Hepatic stellate cell (primary cell): ENCODE measurements at regions not wholly inside any gene's neighbourhood (a gene's known extent, or its start where the extent isn't known, plus 50 kb on each side); places are given as distances from the start of the nearest gene placed in this dataset.

ENCODE experiments used
- DNase-seq: peaks from one replicate; pipeline ENCODE4 v3.0.0; 2011; ENCODE audit warnings: low spot score

DNA sequence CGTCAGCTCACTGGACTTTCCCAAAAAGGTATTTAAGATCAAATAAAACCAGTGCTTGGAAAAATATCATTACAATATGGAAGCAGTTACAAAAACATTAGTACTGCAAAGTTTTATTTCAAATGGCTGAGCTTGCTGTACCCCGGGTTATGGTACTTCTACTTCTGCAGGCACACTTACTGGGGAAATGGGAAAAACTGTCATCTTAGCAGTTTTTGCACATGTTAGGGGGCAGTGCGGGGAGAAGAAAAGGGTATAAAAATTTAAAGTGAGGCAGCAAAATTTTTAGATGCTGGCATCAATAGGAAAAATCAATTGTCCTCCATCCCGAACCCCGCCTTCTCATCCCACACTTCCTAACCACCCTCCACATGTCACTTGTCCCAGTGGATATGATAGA is 133.4 kb downstream of the ATG4C start:
- no peak for DNase-seq

GRCh38 chr1:62917805-62918204 is 133.9 kb downstream of the ATG4C start:
- no peak for DNase-seq

GRCh38 chr1:62918700-62919099 is 134.8 kb downstream of the ATG4C start:
- no peak for DNase-seq

GRCh38 chr1:62922006-62922405 is 138.1 kb downstream of the ATG4C start:
- DNase-seq = no peak

- no peak for DNase-seq
Measured at GRCh38 chr1:62924983-62925790, 141.3 kb downstream of the ATG4C start.

- DNase-seq = no peak
Measured at GRCh38 chr1:62926681-62927252, 142.8 kb downstream of the ATG4C start.

DNA sequence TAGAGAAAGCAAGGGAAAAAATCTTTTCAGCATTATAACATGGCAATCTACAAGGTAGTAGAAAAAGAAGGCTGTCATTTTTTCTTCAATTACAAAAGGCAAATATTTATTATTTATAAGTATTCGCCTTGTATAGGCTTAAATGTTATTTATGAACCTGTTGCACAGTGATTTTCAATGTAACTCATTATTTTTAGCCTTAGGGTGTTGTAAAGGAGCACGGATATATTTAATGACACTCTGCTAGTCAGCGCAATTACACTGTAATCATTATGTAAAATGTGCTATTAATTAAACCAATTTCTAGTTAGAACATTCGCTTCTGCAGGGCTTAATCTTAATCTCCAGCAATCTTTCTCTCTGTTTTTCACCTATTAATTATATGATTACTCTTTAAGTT is 145.0 kb downstream of the ATG4C start:
- DNase-seq = no peak

DNA sequence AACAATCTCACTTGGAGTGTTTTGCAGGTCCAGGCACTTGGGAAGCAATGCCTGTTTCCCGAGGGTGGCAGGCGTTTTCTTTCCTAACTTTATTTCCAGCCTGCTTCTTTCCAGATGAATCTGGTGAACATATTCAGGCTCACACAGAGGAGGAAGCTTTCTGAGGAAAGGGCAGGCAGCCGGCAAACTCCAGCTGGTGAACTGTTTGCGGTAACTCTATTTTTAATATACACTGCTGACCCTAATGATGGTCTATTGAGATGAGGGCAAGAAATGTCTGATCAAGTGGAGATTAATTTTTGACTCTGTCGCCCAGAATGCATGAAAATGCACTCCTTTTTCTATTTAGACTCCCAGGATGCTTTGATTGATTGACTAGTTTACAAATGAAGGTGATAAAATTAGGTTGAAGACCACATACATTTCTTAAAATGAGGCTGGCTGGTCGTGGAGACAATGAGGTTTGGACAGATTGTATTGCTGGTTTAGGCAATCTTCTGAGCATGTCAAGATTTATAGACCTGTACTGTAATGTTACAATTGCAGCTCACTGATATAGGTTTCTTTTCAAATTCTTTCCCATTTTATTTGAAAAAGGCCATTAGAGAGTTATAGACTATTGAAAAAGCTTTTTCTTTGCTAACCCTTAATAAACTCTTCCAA is 153.8 kb downstream of the ATG4C start:
- DNase-seq = no peak

DNA sequence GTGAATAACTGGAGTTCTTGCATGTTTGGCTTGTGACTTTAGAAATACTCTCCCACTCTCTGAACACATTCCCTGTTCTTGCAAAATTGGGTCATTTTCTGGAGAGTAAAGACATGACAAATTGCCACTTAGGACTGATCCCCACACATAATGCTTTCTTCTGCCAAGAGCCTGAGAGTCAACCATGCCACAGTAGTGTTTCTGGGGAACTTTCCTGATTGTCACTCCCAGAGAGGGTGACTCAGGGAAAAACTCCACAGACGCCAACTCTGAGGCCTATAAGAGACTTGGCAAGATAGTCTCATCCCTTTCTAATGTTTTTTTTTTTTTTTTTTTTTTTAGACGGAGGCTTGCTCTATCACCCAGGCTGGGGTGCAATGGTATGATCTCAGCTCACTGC is 157.8 kb downstream of the ATG4C start:
- DNase-seq = no peak

DNA sequence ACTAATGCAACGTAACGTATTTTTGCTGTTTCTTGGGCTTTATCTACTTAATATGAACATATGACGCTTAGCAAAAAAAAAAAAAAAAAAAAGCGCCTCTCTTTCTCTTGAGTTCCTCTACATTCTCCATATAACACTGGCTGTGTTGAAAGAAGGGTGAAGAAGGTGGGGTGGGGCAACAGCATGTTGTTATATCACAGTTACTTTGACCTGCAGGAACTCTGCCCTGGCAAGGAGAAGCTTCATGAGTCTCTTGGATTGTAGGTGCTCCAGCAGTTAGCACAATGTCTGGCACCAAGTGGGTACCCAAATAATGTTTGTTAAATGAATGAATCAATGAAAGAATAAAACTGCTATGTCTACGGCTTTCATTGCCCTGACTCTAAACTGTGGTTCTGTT is 162.6 kb downstream of the ATG4C start:
- DNase-seq = no peak

DNA sequence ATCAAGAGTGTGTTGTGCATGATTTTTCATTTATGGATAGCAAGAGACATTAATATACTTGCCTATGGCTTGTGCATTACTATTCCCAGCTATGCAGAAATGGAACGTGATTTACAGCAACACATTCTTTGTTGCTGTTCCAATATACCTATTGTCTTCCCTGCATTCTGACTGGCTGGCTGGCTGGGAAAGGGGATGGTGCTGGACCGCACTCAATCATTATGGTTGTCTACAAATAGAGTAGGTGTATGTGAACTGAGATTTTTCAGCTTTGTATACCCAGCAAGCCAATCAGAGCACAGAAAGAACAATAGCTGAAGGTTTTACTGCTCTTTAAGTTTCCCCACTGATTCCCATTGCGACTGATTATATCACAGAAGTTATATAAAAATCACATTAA is 167.5 kb downstream of the ATG4C start:
- DNase-seq = no peak

- DNase-seq = no peak
Measured at GRCh38 chr1:62952596-62952995, 168.7 kb downstream of the ATG4C start.

DNA sequence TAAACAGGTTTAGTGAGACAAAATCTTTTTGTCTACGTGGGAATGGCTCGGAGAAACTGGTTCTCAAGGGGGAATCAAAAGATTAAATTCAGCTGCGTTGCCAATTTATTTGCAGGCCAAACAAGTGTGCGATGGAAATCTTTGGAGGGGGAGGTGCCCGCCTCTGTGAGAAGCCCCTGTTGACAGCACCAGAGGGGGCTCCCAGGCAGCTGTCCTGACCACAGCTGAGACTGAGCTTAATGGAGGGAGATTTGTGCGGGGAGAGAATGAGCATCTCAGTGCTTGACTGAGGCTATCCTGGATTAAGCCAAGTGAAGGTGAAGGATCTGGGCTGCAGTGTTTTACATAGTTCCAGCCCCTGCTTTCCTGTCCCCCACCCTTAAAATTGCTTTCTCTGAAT is 169.7 kb downstream of the ATG4C start:
- DNase-seq = no peak

DNA sequence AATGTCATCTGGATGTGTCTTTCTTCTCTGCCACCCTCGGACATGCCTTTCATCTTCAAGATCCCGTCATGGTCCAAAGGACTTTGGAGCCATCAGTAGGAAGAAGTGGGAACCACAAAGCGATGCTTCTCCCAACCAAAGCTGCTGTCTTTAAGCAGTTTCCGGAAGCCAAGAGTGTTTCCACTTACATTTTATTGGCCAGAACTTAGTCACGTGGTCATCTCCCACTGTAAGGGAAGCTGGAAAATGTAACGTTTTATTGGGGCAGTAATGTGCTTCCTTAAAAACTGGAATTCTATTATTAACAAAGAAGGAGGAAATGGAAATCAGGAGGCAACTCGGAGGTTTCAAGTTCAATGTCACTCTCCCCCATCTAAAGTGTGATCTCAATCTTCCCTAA is 170.8 kb downstream of the ATG4C start:
- DNase-seq = no peak

- no peak for DNase-seq
Measured at GRCh38 chr1:62955666-62956065, 171.7 kb downstream of the ATG4C start.

DNA sequence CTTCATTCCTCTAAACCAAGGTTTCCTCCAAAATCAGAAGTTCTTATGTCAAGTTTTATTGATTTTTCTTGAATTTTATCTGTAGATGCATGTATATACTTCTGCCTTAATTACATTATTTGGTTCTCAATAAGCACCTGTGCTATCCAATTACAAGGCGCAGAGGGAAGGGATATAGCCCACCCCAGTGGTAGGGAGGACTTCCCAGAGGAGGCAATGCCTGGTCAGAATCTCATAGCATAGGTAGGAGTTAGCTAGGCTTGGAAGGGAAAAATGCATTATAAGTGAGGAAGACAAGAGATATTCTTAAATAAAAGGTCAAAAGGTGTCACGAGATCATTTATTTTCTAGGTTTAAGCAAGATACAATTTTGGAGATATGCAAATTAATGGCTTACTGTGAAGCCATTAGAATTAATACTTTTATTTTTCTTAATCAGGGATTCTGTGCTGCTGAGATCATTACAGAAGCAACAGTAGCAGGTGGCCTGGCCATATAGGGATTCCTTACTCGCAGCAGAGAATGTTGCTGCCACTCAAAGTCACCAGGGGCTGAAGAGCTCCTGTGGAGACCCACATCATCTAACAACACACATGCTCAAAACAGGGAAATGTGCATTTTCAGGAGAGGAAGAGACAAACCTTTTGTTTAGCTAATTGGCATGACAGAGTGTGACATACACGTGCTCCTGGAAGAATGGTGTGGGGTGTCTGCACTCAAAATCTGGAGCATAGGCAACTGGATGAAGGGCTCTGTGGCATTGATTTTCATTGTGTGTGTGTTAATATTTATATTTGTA is 178.3 kb downstream of the ATG4C start:
- no peak for DNase-seq

DNA sequence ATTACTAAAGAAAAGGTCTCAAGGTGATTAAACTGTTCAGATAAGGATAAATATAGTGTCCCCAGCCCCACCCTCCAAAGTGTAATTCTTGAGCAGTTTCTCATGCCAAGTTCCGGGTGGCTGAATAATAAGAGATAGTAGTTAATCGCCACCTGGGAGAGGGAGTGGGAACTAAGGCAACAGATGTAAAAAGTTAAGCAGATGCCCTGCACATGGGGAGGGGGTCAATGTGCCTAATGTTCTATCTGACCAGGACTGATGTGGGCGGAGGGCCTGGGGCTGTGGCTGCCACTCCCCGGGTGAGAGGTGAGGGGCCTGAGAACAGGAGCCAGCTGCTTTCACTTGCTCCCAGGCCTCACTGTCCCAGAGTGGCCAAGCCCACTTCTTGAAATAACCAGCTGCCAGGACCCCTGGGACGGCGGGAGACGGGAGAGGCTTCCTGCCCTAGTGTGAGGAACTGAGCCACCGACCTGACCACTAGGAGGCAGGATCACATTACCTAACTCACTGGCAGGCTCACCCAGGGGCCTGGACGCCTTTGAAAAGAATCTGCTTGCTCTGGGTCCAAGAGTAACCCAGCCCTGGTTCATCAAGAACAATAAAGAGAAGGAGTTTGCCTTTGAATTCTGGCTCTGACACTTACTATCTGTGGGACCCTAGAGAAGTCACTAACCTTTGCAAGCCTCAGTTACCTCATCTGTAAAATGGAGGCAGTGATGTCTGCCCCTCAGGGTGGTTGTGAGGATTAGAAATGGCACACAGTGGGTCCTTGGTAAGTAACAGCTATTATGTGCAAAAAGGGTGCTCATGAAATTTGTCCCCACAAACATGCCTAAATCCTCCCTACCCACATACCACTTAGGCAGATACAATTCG is 179.2 kb downstream of the ATG4C start:
- DNase-seq = peak; percentile 53

- no peak for DNase-seq
Measured at GRCh38 chr1:62964141-62964540, 180.2 kb downstream of the ATG4C start.

- DNase-seq = no peak
Measured at GRCh38 chr1:62967031-62967430, 183.1 kb downstream of the ATG4C start.

DNA sequence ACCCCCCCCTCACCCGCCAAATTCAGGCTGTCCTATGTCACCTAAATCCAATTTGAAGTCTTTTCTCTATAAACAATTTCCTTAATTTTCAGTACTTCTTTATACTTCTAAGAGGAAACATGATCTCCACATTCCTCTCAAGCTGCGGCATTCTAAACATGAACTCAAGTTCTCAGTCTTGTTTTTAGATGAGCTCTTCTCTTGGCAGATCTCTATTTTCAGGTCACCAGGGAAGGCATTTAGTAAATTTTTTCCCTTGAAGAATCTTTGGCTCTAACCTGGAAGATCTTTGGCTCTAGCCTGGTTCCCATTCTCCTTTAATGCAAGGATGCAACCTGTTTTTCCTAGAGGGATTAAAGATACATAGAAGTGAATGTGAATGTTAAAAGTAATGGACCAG is 193.4 kb downstream of the ATG4C start:
- DNase-seq = no peak

GRCh38 chr1:62978741-62979140 is 194.8 kb downstream of the ATG4C start:
- no peak for DNase-seq

DNA sequence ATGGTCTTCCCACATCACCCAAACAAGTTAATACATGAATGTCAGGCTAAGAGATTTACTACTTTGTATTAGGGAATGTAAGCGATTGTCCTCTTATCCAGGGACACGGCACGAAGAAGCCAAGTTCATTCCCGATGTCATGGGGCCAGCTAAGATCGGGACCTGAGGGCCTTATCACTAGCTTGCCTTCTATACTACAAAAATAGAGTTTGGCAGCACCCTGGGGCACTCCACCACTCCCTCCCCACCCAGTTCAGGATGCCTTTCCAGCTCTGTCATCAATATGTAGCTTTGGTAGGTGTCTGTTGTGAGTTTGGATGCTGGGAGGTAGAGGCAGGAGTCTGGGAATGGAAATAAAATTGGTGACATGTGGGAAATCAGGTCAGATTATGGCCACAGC is 197.5 kb downstream of the ATG4C start:
- DNase-seq = no peak
